KMS-11 (cell line): ENCODE measurements at regions not wholly inside any gene's neighbourhood (a gene's known extent, or its start where the extent isn't known, plus 50 kb on each side); places are given as distances from the start of the nearest gene placed in this dataset.

Source experiments
- H2AFZ ChIP-seq: fragments of 200-600 bp; sonication (generic); 2 replicates; pipeline ENCODE4 v1.6.1; 2016; ENCODE audit warnings: antibody characterized with exemption, mixed run types, low read depth
- H3K27ac ChIP-seq: fragments of 200-600 bp; sonication (generic); 2 replicates; pipeline ENCODE4 v1.6.1; 2016; ENCODE audit warnings: mild to moderate bottlenecking, mixed run types
- H3K27me3 ChIP-seq: fragments of 200-600 bp; sonication (generic); 2 replicates; pipeline ENCODE4 v1.6.1; 2017; ENCODE audit warnings: mild to moderate bottlenecking, low read depth, mixed run types, moderate library complexity; ENCODE audit not compliant: insufficient read depth
- H3K36me3 ChIP-seq: fragments of 200-600 bp; sonication (generic); 2 replicates; pipeline ENCODE4 v1.6.1; 2017; ENCODE audit warnings: mild to moderate bottlenecking, mixed run types; ENCODE audit not compliant: insufficient read depth
- H3K4me1 ChIP-seq: fragments of 200-600 bp; sonication (generic); 2 replicates; pipeline ENCODE4 v1.6.1; 2016; ENCODE audit warnings: mild to moderate bottlenecking, low read depth, mixed run types; ENCODE audit not compliant: poor library complexity, severe bottlenecking
- H3K4me2 ChIP-seq: fragments of 200-600 bp; sonication (generic); 2 replicates; pipeline ENCODE4 v1.7.0; 2016; ENCODE audit warnings: mild to moderate bottlenecking, mixed run types
- H3K4me3 ChIP-seq: fragments of 200-600 bp; sonication (generic); IDR thresholded peaks from 2 replicates; pipeline ENCODE4 v1.6.1; 2017; ENCODE audit warnings: low read depth, low read length, mixed read lengths; ENCODE audit not compliant: insufficient read depth
- H3K79me2 ChIP-seq: fragments of 200-600 bp; sonication (generic); 2 replicates; pipeline ENCODE4 v1.6.1; 2016; ENCODE audit warnings: low read depth, mixed run types; ENCODE audit not compliant: insufficient read depth
- H3K9ac ChIP-seq: fragments of 200-600 bp; sonication (generic); 2 replicates; pipeline ENCODE4 v1.6.1; 2016; ENCODE audit warnings: mild to moderate bottlenecking, mixed run types
- H4K20me1 ChIP-seq: fragments of 200-600 bp; sonication (generic); 2 replicates; pipeline ENCODE4 v1.6.1; 2016; ENCODE audit warnings: mild to moderate bottlenecking, mixed run types; ENCODE audit not compliant: insufficient read depth
- CTCF ChIP-seq: fragments of 200-600 bp; sonication (generic); conservative IDR thresholded peaks from 2 replicates; pipeline ENCODE4 v1.6.1; 2017; ENCODE audit warnings: low read depth, mild to moderate bottlenecking, antibody characterized with exemption, low read length, moderate library complexity, mixed read lengths

GRCh38 chr12:46484396-46485061, 112.0 kb upstream of the SLC38A2 start:
- Histone ChIP-seq H3K36me3 (no peaks in the 10 kb centered on the region), H3K4me2 (no peak overlapping the region), H3K27ac (no peak overlapping the region), H3K79me2 (no peaks in the 10 kb centered on the region), H3K4me3 (no peak overlapping the region), H2AFZ (no peak overlapping the region), H3K27me3 (no peaks in the 10 kb centered on the region), H4K20me1 (no peaks in the 10 kb centered on the region), H3K4me1 (no peaks in the 10 kb centered on the region), H3K9ac (no peak overlapping the region)
- no peak for TF ChIP-seq CTCF

GRCh38 chr12:46483572-46484395, 111.2 kb upstream of the SLC38A2 start:
- Histone ChIP-seq H2AFZ (no peak overlapping the region), H3K4me1 (no peaks in the 10 kb centered on the region), H4K20me1 (no peaks in the 10 kb centered on the region), H3K27ac (no peak overlapping the region), H3K4me3 (no peak overlapping the region), H3K27me3 (no peaks in the 10 kb centered on the region), H3K9ac (no peak overlapping the region), H3K4me2 (no peak overlapping the region), H3K36me3 (no peaks in the 10 kb centered on the region), H3K79me2 (no peaks in the 10 kb centered on the region)
- no peak for TF ChIP-seq CTCF

GRCh38 chr12:46480724-46481123, 108.2 kb upstream of the SLC38A2 start:
- Histone ChIP-seq H4K20me1 (no peaks in the 10 kb centered on the region), H3K4me2 (no peak overlapping the region), H3K27ac (no peak overlapping the region), H2AFZ (no peak overlapping the region), H3K36me3 (no peaks in the 10 kb centered on the region), H3K79me2 (no peaks in the 10 kb centered on the region), H3K4me1 (no peaks in the 10 kb centered on the region), H3K4me3 (no peak overlapping the region), H3K27me3 (no peaks in the 10 kb centered on the region), H3K9ac (no peak overlapping the region)
- TF ChIP-seq CTCF: no peak

- Histone ChIP-seq H3K79me2 (no peaks in the 10 kb centered on the region), H3K27me3 (no peaks in the 10 kb centered on the region), H3K36me3 (no peaks in the 10 kb centered on the region), H3K9ac (no peak overlapping the region), H2AFZ (no peak overlapping the region), H3K4me1 (no peaks in the 10 kb centered on the region), H4K20me1 (no peaks in the 10 kb centered on the region), H3K27ac (no peak overlapping the region), H3K4me2 (no peak overlapping the region), H3K4me3 (no peak overlapping the region)
- TF ChIP-seq CTCF: no peak
Observed at GRCh38 chr12:46480316-46480715, 107.7 kb upstream of the SLC38A2 start.
